Kidney (tissue), 13 donors: ENCODE measurements at regions not wholly inside any gene's neighbourhood (a gene's known extent, or its start where the extent isn't known, plus 50 kb on each side); places are given as distances from the start of the nearest gene placed in this dataset.

ENCODE experiments used
- DNase-seq, 5 donors: peaks; one replicate each; pipeline ENCODE4 v3.0.0-alpha.2; 2013 to 2020
- FAIRE-seq: peaks from 2 replicates; lab custom pipeline; 2012; peaks lifted over from hg19 to GRCh38; lab: Jason Lieb, UNC
- H3K27ac ChIP-seq, 2 donors: one replicate each; pipeline ENCODE4 v1.7.0; 2013; ENCODE audit warnings: low read depth in 2 of 2, low read length in 2 of 2, inconsistent platforms in 1 of 2
- H3K27me3 ChIP-seq: one replicate; pipeline ENCODE4 v1.7.1; 2013; ENCODE audit warnings: low read length, inconsistent platforms; ENCODE audit not compliant: control insufficient read depth, insufficient read depth
- H3K36me3 ChIP-seq, 3 donors: one replicate each; pipeline versions ENCODE4 v1.7.0 to v1.7.1; 2013; ENCODE audit warnings: low read length in 3 of 3, control low read depth in 1 of 3, inconsistent platforms in 1 of 3; ENCODE audit not compliant: insufficient read depth in 3 of 3, control insufficient read depth in 2 of 3
- H3K4me1 ChIP-seq, 3 donors: one replicate each; pipeline versions ENCODE4 v1.7.0 to v1.7.1; 2013; ENCODE audit warnings: low read length in 3 of 3, inconsistent platforms in 1 of 3, low read depth in 1 of 3; ENCODE audit not compliant: control insufficient read depth in 2 of 3, insufficient read depth in 2 of 3
- H3K4me3 ChIP-seq, 3 donors: one replicate each; pipeline versions ENCODE4 v1.7.0 to v1.8.1; 2013; ENCODE audit warnings: low read length in 3 of 3, control low read depth in 1 of 3, inconsistent platforms in 1 of 3
- H3K9ac ChIP-seq, 3 donors: one replicate each; pipeline versions ENCODE4 v1.7.0 to v1.7.1; 2013; ENCODE audit warnings: low read length in 3 of 3, control low read depth in 1 of 3, inconsistent platforms in 1 of 3
- H3K9me3 ChIP-seq, 3 donors: one replicate each; pipeline versions ENCODE4 v1.7.0 to v1.7.1; 2013; ENCODE audit warnings: low read length in 3 of 3, control low read depth in 1 of 3, inconsistent platforms in 1 of 3; ENCODE audit not compliant: control insufficient read depth in 2 of 3, insufficient read depth in 1 of 3
- intact Hi-C: fragments of 100-400 bp; cut with DNase I; formaldehyde crosslinking; loops from one replicate; pipeline ENCODE4 v1.11.1; 2022
- TF ChIP-seq, protein P1 (sequence below): IDR thresholded peaks from 3 replicates; pipeline ENCODE4 v1.5.1; 2012; ENCODE audit warnings: mild to moderate bottlenecking, moderate library complexity, borderline replicate concordance; ENCODE audit not compliant: insufficient read depth; ENCODE audit errors: extremely low read depth
- donor health status: control.
- donor health status: control.
- donor health status: control.
- donor health status: control.
- donor health status: control.
- donor health status: DM: yes; HTN: yes; CAD: no.
- donor health status: Normal renal cell carcinoma (clear cell type).

DNA sequence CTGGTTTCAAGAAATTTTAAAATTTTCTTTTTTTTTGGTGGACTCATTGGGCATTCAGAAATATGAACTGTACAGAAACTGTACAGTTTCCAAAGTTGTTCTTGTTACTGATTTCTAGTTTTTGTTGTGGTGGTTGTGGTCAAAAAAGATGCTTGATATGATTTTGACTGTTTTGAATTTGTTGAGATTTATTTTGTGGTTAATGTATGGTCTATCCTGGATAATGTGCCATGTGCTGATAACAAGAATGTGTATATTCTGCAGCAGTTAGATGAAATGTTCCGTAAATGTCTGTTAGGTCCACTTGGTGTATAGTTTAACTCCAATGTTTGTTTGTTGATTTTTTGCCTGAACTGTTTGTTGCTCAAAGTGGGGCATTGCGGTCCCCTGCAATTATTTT, 127.6 kb upstream of the NUDT6 start:
- no peak overlapping the region for H3K4me3 ChIP-seq
- TF ChIP-seq, protein P1, sequence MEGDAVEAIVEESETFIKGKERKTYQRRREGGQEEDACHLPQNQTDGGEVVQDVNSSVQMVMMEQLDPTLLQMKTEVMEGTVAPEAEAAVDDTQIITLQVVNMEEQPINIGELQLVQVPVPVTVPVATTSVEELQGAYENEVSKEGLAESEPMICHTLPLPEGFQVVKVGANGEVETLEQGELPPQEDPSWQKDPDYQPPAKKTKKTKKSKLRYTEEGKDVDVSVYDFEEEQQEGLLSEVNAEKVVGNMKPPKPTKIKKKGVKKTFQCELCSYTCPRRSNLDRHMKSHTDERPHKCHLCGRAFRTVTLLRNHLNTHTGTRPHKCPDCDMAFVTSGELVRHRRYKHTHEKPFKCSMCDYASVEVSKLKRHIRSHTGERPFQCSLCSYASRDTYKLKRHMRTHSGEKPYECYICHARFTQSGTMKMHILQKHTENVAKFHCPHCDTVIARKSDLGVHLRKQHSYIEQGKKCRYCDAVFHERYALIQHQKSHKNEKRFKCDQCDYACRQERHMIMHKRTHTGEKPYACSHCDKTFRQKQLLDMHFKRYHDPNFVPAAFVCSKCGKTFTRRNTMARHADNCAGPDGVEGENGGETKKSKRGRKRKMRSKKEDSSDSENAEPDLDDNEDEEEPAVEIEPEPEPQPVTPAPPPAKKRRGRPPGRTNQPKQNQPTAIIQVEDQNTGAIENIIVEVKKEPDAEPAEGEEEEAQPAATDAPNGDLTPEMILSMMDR: no peak
- intact Hi-C loops: no loop called here
- no peaks in the 10 kb centered on the region for H3K36me3 ChIP-seq
- peaks cover 2 to 12% (median 4%) of the 10 kb centered on the region in 3 donors for H3K9me3 ChIP-seq
- FAIRE-seq (no peak), DNase-seq (no peak)
- no peak overlapping the region for H3K9ac ChIP-seq
- H3K27ac ChIP-seq: no peak overlapping the region
- no peaks in the 10 kb centered on the region for H3K4me1 ChIP-seq
- no peaks in the 10 kb centered on the region for H3K27me3 ChIP-seq

- DNase-seq: no peak
- intact Hi-C loops: no loop called here
- no peak overlapping the region for H3K9ac ChIP-seq
- TF ChIP-seq, protein P1: no peak
- H3K4me1 ChIP-seq: no peaks in the 10 kb centered on the region
- no peak overlapping the region for H3K27ac ChIP-seq
- no peaks in the 10 kb centered on the region for H3K27me3 ChIP-seq
- no peak overlapping the region for H3K4me3 ChIP-seq
- no peak for FAIRE-seq
- no peaks in the 10 kb centered on the region for H3K36me3 ChIP-seq
- peaks cover 2 to 12% (median 4%) of the 10 kb centered on the region in 3 donors for H3K9me3 ChIP-seq
Measured at GRCh38 chr4:123052007-123052406, 129.6 kb upstream of the NUDT6 start.

DNA sequence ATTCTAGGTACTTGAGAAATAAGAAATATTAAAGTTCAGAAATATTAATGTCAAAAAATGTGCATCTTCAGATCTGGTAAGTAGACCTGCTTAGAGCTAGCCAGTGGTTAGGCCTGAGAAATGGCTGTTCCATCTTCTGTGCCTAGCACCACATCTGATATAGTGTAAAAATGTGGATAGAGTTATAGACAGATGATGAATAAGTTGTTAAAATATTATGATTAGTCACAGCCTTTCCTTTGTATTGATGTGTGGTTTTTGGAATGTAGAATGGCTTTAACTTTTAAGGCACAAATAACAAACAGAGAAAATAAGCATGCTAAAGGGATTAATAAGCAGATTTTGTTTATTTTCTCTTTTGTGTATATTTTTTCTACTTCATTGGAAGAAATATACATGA, 133.5 kb upstream of the NUDT6 start:
- intact Hi-C loops: no loop called here
- no peak overlapping the region for H3K27ac ChIP-seq
- FAIRE-seq: no peak
- H3K27me3 ChIP-seq: no peaks in the 10 kb centered on the region
- H3K4me1 ChIP-seq: no peaks in the 10 kb centered on the region
- H3K36me3 ChIP-seq: no peaks in the 10 kb centered on the region
- H3K4me3 ChIP-seq: no peak overlapping the region
- peaks cover 0 to 6% (median 2%) of the 10 kb centered on the region in 3 donors for H3K9me3 ChIP-seq
- TF ChIP-seq, protein P1: no peak
- DNase-seq: no peak
- no peak overlapping the region for H3K9ac ChIP-seq
